ENCODE measurements at regions not wholly inside any gene's neighbourhood (a gene's known extent, or its start where the extent isn't known, plus 50 kb on each side); places are given as distances from the start of the nearest gene placed in this dataset.

DNA sequence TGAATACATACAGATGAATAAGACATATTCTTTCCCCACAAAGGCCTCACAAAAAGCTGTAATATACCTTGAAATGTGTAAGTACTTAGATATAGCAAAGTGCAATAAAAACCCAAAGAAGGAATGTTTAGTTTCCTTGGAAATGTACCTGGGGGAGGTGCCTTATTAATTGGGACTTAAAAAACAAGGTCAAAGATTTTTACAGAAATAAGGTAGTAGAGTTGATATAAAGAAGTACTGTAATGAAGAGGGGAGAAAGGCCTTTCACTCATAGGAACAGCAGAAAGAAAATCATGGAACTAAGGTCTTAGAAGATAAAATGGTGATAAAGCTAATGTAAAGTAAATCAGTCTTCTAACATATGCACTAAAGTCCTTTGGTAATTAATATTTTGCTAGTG is 153.9 kb upstream of the B3GALT2 start:
- no peaks in the 10 kb centered on the region for H3K9me3 Mint-ChIP-seq
- TF ChIP-seq, protein P1, sequence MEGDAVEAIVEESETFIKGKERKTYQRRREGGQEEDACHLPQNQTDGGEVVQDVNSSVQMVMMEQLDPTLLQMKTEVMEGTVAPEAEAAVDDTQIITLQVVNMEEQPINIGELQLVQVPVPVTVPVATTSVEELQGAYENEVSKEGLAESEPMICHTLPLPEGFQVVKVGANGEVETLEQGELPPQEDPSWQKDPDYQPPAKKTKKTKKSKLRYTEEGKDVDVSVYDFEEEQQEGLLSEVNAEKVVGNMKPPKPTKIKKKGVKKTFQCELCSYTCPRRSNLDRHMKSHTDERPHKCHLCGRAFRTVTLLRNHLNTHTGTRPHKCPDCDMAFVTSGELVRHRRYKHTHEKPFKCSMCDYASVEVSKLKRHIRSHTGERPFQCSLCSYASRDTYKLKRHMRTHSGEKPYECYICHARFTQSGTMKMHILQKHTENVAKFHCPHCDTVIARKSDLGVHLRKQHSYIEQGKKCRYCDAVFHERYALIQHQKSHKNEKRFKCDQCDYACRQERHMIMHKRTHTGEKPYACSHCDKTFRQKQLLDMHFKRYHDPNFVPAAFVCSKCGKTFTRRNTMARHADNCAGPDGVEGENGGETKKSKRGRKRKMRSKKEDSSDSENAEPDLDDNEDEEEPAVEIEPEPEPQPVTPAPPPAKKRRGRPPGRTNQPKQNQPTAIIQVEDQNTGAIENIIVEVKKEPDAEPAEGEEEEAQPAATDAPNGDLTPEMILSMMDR (IDR thresholded peaks at IDR 0.05; ENCODE audit: unreplicated experiment in 3 of 3) = no peak
- peaks cover 26% of the 10 kb centered on the region for H3K4me1 Mint-ChIP-seq
- no peak overlapping the region for H3K4me3 Mint-ChIP-seq
- H3K36me3 Mint-ChIP-seq (ENCODE audit: low read depth) = no peaks in the 10 kb centered on the region
- peak overlapping the region in 1 of 3 experiments; percentile 16 for H3K27ac Mint-ChIP-seq
- H3K27me3 Mint-ChIP-seq (ENCODE audit: low read depth) = no peaks in the 10 kb centered on the region

DNA sequence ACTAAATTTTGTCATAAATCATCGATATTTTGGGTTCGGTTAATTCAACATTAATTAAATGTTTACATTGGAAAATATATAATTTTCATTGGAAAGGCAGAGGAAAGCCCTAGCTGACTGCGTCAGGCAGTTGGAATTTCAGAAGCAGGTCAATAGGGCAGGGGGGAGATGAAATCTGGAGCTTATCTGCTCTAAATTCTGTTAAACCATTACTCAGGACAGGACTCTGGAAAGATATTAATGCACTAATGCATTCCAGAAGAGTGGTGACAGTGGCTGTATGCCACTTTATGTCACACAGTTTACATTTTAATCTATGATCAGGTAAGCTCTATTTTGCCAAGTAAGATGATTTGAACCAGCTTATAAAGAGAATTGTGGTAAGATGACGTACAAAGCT is 153.0 kb upstream of the B3GALT2 start:
- peaks cover 4% of the 10 kb centered on the region for H3K9me3 Mint-ChIP-seq
- TF ChIP-seq, protein P1 (IDR thresholded peaks at IDR 0.05; ENCODE audit: unreplicated experiment in 3 of 3) = no peak
- H3K27ac Mint-ChIP-seq = no peak overlapping the region
- H3K4me3 Mint-ChIP-seq = no peak overlapping the region
- H3K27me3 Mint-ChIP-seq (ENCODE audit: low read depth) = no peaks in the 10 kb centered on the region
- no peaks in the 10 kb centered on the region for H3K36me3 Mint-ChIP-seq (ENCODE audit: low read depth)
- peaks cover 36% of the 10 kb centered on the region for H3K4me1 Mint-ChIP-seq

DNA sequence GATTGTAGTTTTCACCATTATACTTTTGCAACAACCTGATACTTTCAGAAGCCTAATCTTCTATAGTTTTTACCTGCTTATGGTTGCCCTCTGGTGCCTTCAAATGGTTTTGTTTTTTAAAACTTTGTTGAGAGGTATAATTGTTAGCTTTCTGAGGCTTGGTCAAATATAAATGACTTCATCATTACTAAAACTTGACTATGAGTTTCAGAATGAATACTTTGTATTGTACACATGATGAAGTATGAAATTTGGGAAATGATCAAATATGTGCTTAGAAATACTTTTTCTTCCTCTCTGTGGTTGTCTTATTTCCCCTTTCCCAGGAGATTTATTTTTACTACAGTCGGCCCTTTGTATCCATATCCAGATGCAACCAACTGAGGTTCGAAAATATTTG is 151.8 kb upstream of the B3GALT2 start:
- no peak overlapping the region for H3K27ac Mint-ChIP-seq
- H3K4me1 Mint-ChIP-seq = peaks cover 36% of the 10 kb centered on the region
- no peaks in the 10 kb centered on the region for H3K27me3 Mint-ChIP-seq (ENCODE audit: low read depth)
- H3K4me3 Mint-ChIP-seq = no peak overlapping the region
- peaks cover 12% of the 10 kb centered on the region for H3K9me3 Mint-ChIP-seq
- TF ChIP-seq, protein P1 (IDR thresholded peaks at IDR 0.05; ENCODE audit: unreplicated experiment in 3 of 3) = no peak
- peaks cover 5% of the 10 kb centered on the region for H3K36me3 Mint-ChIP-seq (ENCODE audit: low read depth)

DNA sequence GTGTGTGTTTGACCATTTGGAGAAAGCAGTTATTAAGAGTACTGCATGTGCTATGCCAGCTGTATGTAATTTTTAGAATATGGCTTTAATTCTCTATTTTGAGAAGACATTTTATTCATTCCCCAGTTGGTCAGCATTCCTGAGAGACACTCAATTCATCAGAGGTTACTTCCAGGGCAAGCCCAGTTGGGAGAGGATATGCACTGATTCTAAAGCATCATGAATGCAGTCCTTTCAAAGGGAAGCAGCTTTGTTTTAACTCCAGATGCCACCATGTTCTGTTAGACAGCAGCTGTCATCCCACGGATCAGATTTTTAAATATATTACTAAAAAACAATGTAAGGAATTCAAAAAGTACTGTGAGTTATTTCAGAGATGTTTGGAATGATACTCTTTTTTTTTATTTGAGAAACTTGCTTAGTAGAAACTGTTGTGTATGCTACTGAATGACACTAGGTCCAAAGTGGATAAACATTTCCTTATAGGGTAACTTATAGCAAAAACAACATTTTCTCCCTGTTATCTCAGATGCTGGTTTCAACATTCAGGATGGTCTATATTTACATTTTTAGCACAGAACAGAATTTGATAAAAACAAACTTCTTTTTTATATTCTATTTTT is 149.5 kb upstream of the B3GALT2 start:
- TF ChIP-seq, protein P1 (IDR thresholded peaks at IDR 0.05; ENCODE audit: unreplicated experiment in 3 of 3) = no peak
- H3K27me3 Mint-ChIP-seq (ENCODE audit: low read depth) = no peaks in the 10 kb centered on the region
- peak overlapping the region; percentile 28 to 76 (median 29) for H3K27ac Mint-ChIP-seq
- H3K4me1 Mint-ChIP-seq = peaks cover 31% of the 10 kb centered on the region
- H3K36me3 Mint-ChIP-seq (ENCODE audit: low read depth) = peaks cover 9% of the 10 kb centered on the region
- H3K9me3 Mint-ChIP-seq = peaks cover 28% of the 10 kb centered on the region
- no peak overlapping the region for H3K4me3 Mint-ChIP-seq

DNA sequence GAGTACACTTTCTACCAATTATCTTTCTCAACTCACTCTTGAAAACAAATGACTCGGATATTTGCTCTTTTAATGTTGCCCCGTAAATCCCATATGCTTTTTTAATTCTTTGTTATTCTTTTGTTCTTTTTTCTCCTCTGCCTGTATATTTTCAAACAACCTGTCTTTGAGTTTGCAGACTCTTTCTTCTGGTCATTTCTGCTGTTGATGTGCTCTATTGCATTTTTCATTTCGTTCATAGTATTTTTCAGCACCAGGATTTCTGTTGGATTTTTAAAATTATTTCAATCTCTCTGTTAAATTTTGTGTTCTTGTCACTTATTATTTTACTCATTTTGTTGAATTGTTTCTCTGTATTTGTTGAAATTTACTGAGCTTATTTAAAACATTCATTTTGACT is 146.8 kb upstream of the B3GALT2 start:
- Mint-ChIP-seq H3K36me3 (ENCODE audit: low read depth) (peaks cover 18% of the 10 kb centered on the region), H3K27me3 (ENCODE audit: low read depth) (no peaks in the 10 kb centered on the region), H3K27ac (no peak overlapping the region), H3K4me3 (no peak overlapping the region), H3K4me1 (peaks cover 29% of the 10 kb centered on the region), H3K9me3 (peaks cover 48% of the 10 kb centered on the region)
- TF ChIP-seq, protein P1 (IDR thresholded peaks at IDR 0.05; ENCODE audit: unreplicated experiment in 3 of 3) = no peak

DNA sequence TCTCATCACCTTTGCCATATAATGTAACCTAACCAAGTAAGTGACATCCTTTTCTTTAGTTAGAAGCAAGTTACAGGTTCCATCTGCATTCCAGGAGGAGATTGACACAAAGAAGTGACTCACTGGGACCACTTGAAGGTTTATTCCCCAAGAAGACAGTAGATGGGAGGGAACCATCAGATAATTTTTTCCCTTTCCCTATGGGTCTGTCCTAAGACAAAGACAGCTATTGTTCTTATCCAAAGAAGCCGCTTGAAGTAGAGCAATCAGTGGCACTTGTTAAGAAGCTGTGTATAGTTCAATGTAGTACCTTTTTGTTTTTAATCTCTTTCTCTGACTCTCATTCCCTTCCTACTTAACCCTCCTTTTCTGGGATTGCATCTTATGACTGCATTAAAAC is 139.9 kb upstream of the B3GALT2 start:
- Mint-ChIP-seq H3K4me3 (no peak overlapping the region), H3K9me3 (peaks cover 40% of the 10 kb centered on the region), H3K27me3 (ENCODE audit: low read depth) (no peaks in the 10 kb centered on the region), H3K36me3 (ENCODE audit: low read depth) (peaks cover 9% of the 10 kb centered on the region), H3K4me1 (no peaks in the 10 kb centered on the region), H3K27ac (no peak overlapping the region)
- TF ChIP-seq, protein P1 (IDR thresholded peaks at IDR 0.05; ENCODE audit: unreplicated experiment in 3 of 3) = no peak
